H1 (cell line): ENCODE measurements at regions not wholly inside any gene's neighbourhood (a gene's known extent, or its start where the extent isn't known, plus 50 kb on each side); places are given as distances from the start of the nearest gene placed in this dataset.

Experiments
- CTCF ChIA-PET: fragments of 300-600 bp; sonication (Branson Sonifier 250); formaldehyde crosslinking; loops from one replicate; lab custom pipeline; 2021; ENCODE audit not compliant: partially characterized antibody; lab: Charles Lee
- POLR2A ChIA-PET: fragments of 300-600 bp; sonication (Branson Sonifier 250); formaldehyde crosslinking; loops from one replicate; lab custom pipeline; 2021; ENCODE audit warnings: inconsistent platforms; ENCODE audit not compliant: partially characterized antibody; lab: Charles Lee
- DNase-seq, 2 experiments: peaks; one replicate each; pipeline versions ENCODE4 v3.0.0 to v3.0.0-alpha.2; 2010 to 2022; ENCODE audit warnings: low spot score in 2 of 2, low read depth in 1 of 2, mixed read lengths in 1 of 2
- FAIRE-seq: peaks from 2 replicates; lab custom pipeline; 2011; peaks lifted over from hg19 to GRCh38; lab: Jason Lieb, UNC
- H2AFZ ChIP-seq: 2 replicates; pipeline ENCODE4 v1.8.1; 2012; ENCODE audit warnings: low read length, inconsistent platforms
- H2AK5ac ChIP-seq: 2 replicates; pipeline ENCODE4 v1.6.1; 2013; ENCODE audit warnings: low read depth, low read length
- H2BK120ac ChIP-seq: replicated peaks from 2 replicates; pipeline ENCODE3; 2013; ENCODE audit warnings: low read depth, low read length, inconsistent platforms
- H2BK12ac ChIP-seq: 2 replicates; pipeline ENCODE4 v1.6.1; 2013; ENCODE audit warnings: low read depth, low read length
- H2BK15ac ChIP-seq: 2 replicates; pipeline ENCODE4 v1.6.1; 2013; ENCODE audit warnings: low read length
- H2BK20ac ChIP-seq: 2 replicates; pipeline ENCODE4 v1.6.1; 2013; ENCODE audit warnings: low read length
- H2BK5ac ChIP-seq: 2 replicates; pipeline ENCODE4 v1.6.1; 2013; ENCODE audit warnings: low read depth, low read length
- H3K14ac ChIP-seq: 2 replicates; pipeline ENCODE4 v1.6.1; 2013; ENCODE audit warnings: inconsistent platforms; ENCODE audit not compliant: insufficient read length
- H3K18ac ChIP-seq: 2 replicates; pipeline ENCODE4 v1.6.1; 2013; ENCODE audit warnings: low read length; ENCODE audit errors: extremely low read depth
- H3K23ac ChIP-seq: 2 replicates; pipeline ENCODE4 v1.6.1; 2013; ENCODE audit warnings: inconsistent platforms; ENCODE audit not compliant: insufficient read length
- H3K23me2 ChIP-seq: 2 replicates; pipeline ENCODE4 v1.6.1; 2013; ENCODE audit warnings: low read depth, low read length
- H3K27ac ChIP-seq: 2 replicates; pipeline ENCODE4 v1.6.1; 2011; ENCODE audit warnings: low read depth, low read length, inconsistent platforms
- H3K27me3 ChIP-seq, 4 experiments: replicated peaks in 1 of 4; 1 replicate in 1 of 4; 2 replicates in 3 of 4; pipeline versions ENCODE4 v1.6.1 to v1.8.1; 2011 to 2013; ENCODE audit warnings: low read length in 3 of 4, mild to moderate bottlenecking in 3 of 4, inconsistent platforms in 2 of 4, mixed read lengths in 2 of 4, moderate library complexity in 1 of 4; ENCODE audit not compliant: control insufficient read depth in 3 of 4, insufficient read depth in 3 of 4; ENCODE audit errors: extremely low read depth in 1 of 4
- H3K36me3 ChIP-seq, 4 experiments: 2 replicates each; pipeline versions ENCODE4 v1.6.1 to v1.8.1; 2011 to 2013; ENCODE audit warnings: mild to moderate bottlenecking in 4 of 4, low read length in 3 of 4, moderate library complexity in 2 of 4, control low read depth in 1 of 4, inconsistent platforms in 1 of 4; ENCODE audit not compliant: insufficient read depth in 4 of 4, control insufficient read depth in 2 of 4
- H3K4ac ChIP-seq: replicated peaks from 2 replicates; pipeline ENCODE3; 2013; ENCODE audit warnings: low read length, low read depth, mixed read lengths, inconsistent platforms; ENCODE audit not compliant: insufficient read length
- H3K4me1 ChIP-seq, 4 experiments: replicated peaks in 1 of 4; 1 replicate in 1 of 4; 2 replicates in 3 of 4; pipeline versions ENCODE4 v1.6.1 to v1.8.1; 2011 to 2013; ENCODE audit warnings: low read length in 3 of 4, inconsistent platforms in 2 of 4, mixed read lengths in 1 of 4; ENCODE audit not compliant: insufficient read depth in 4 of 4, control insufficient read depth in 3 of 4
- H3K4me2 ChIP-seq, 2 experiments: 2 replicates each; pipeline versions ENCODE4 v1.6.1 to v1.8.1; 2011 to 2013; ENCODE audit warnings: low read depth in 2 of 2, low read length in 2 of 2, control low read depth in 1 of 2, inconsistent platforms in 1 of 2, mild to moderate bottlenecking in 1 of 2; ENCODE audit not compliant: insufficient read depth in 1 of 2
- H3K4me3 ChIP-seq, 4 experiments: fragments of 200-600, 300-600 bp in 1 of 4; sonication (generic), shearing (Covaris generic), sonication (Bioruptor Twin) in 1 of 4; 2 replicates each; pipeline versions ENCODE4 v1.5.1 to v1.8.1; 2011 to 2016; ENCODE audit warnings: low read length in 4 of 4, low read depth in 3 of 4, control low read depth in 2 of 4, inconsistent platforms in 2 of 4, mild to moderate bottlenecking in 2 of 4, mixed read lengths in 1 of 4, moderate library complexity in 1 of 4; ENCODE audit not compliant: insufficient read depth in 2 of 4; ENCODE audit errors: extremely low read depth in 1 of 4
- H3K56ac ChIP-seq: replicated peaks from 2 replicates; pipeline ENCODE3; 2013; ENCODE audit warnings: low read depth, mild to moderate bottlenecking, mixed read lengths, low read length, inconsistent platforms; ENCODE audit not compliant: insufficient read length
- H3K79me1 ChIP-seq: 2 replicates; pipeline ENCODE4 v1.6.1; 2013; ENCODE audit warnings: low read depth, low read length, control low read depth
- H3K79me2 ChIP-seq, 2 experiments: 2 replicates each; pipeline versions ENCODE4 v1.6.1 to v1.8.1; 2012 to 2013; ENCODE audit warnings: low read length in 2 of 2, mild to moderate bottlenecking in 2 of 2, inconsistent platforms in 1 of 2; ENCODE audit not compliant: insufficient read depth in 2 of 2, control insufficient read depth in 1 of 2
- H3K9ac ChIP-seq, 4 experiments: replicated peaks in 1 of 4; 1 replicate in 1 of 4; 2 replicates in 3 of 4; pipeline versions ENCODE4 v1.6.1 to v1.8.1; 2011 to 2013; ENCODE audit warnings: low read depth in 3 of 4, low read length in 3 of 4, control low read depth in 2 of 4, mild to moderate bottlenecking in 2 of 4, moderate library complexity in 2 of 4, inconsistent platforms in 1 of 4; ENCODE audit errors: extremely low read depth in 1 of 4
- H3K9me3 ChIP-seq, 2 experiments: 2 replicates each; pipeline versions ENCODE4 v1.6.1 to v1.8.1; 2012 to 2013; ENCODE audit warnings: mild to moderate bottlenecking in 2 of 2, moderate library complexity in 2 of 2, control low read depth in 1 of 2, inconsistent platforms in 1 of 2, low read depth in 1 of 2, low read length in 1 of 2, mixed read lengths in 1 of 2; ENCODE audit not compliant: insufficient read depth in 2 of 2
- H4K20me1 ChIP-seq, 2 experiments: replicated peaks in 1 of 2; 2 replicates each; pipeline versions ENCODE3 to v1.8.1; 2011 to 2013; ENCODE audit warnings: inconsistent platforms in 2 of 2, low read length in 2 of 2, mild to moderate bottlenecking in 1 of 2; ENCODE audit not compliant: insufficient read depth in 2 of 2, control insufficient read depth in 1 of 2
- H4K5ac ChIP-seq: 2 replicates; pipeline ENCODE4 v1.6.1; 2013; ENCODE audit warnings: low read length, low read depth, mixed read lengths, inconsistent platforms; ENCODE audit not compliant: insufficient read length
- H4K8ac ChIP-seq: 2 replicates; pipeline ENCODE4 v1.8.0; 2013; ENCODE audit warnings: mild to moderate bottlenecking, moderate library complexity, low read length, inconsistent platforms; ENCODE audit not compliant: insufficient read depth; ENCODE audit errors: extremely low read depth
- H4K91ac ChIP-seq: replicated peaks from 2 replicates; pipeline ENCODE3; 2013; ENCODE audit warnings: low read length, mixed read lengths, inconsistent platforms; ENCODE audit not compliant: insufficient read length
- EP300 ChIP-seq, 2 experiments: IDR thresholded peaks; 1 replicate in 1 of 2; 2 replicates in 1 of 2; pipeline ENCODE4 v1.6.1; 2011 to 2012; ENCODE audit warnings: low read depth in 2 of 2, low read length in 2 of 2, mild to moderate bottlenecking in 2 of 2, borderline replicate concordance in 1 of 2, inconsistent platforms in 1 of 2, moderate library complexity in 1 of 2
- EZH2 ChIP-seq: fragments of 200-600 bp; sonication (generic); IDR thresholded peaks from 2 replicates; pipeline ENCODE4 v1.7.1; 2012; ENCODE audit warnings: low read depth, mild to moderate bottlenecking, moderate library complexity, low read length, inconsistent platforms; ENCODE audit not compliant: severe bottlenecking
- JUN ChIP-seq: IDR thresholded peaks from 2 replicates; pipeline ENCODE4 v1.6.1; 2011; ENCODE audit warnings: low read depth, mild to moderate bottlenecking, improper control_type of control experiment, low read length
- KDM4A ChIP-seq: IDR thresholded peaks from one replicate; pipeline ENCODE4 v1.7.1; 2012; ENCODE audit warnings: low read depth, mild to moderate bottlenecking, moderate library complexity, low read length, inconsistent platforms; ENCODE audit not compliant: severe bottlenecking
- MAFK ChIP-seq: IDR thresholded peaks from 2 replicates; pipeline ENCODE4 v1.6.1; 2012; ENCODE audit warnings: low read depth, mild to moderate bottlenecking, improper control_type of control experiment, low read length
- RAD21 ChIP-seq, 2 experiments: IDR thresholded peaks in 1 of 2; conservative IDR thresholded peaks in 1 of 2; 2 replicates each; pipeline ENCODE4 v1.6.1; 2011; ENCODE audit warnings: low read depth in 2 of 2, low read length in 2 of 2, improper control_type of control experiment in 1 of 2, inconsistent platforms in 1 of 2, mild to moderate bottlenecking in 1 of 2, moderate library complexity in 1 of 2
- RXRA ChIP-seq: IDR thresholded peaks from 2 replicates; pipeline ENCODE4 v1.6.1; 2011; ENCODE audit warnings: low read depth, mild to moderate bottlenecking, low read length, moderate library complexity; ENCODE audit not compliant: insufficient read depth
- SAP30 ChIP-seq: fragments of 300-600 bp; sonication (generic); IDR thresholded peaks from 2 replicates; pipeline ENCODE4 v1.7.1; 2012; ENCODE audit warnings: low read length, moderate library complexity, mild to moderate bottlenecking, inconsistent platforms; ENCODE audit not compliant: insufficient read depth, insufficient replicate concordance
- YY1 ChIP-seq: IDR thresholded peaks from 2 replicates; pipeline ENCODE4 v1.6.1; 2011; ENCODE audit warnings: low read depth, mild to moderate bottlenecking, low read length
- ZNF274 ChIP-seq: IDR thresholded peaks from 2 replicates; pipeline ENCODE4 v1.7.0; 2012; ENCODE audit warnings: low read length, borderline replicate concordance; ENCODE audit errors: extremely low read depth
- WGBS, 2 experiments: shearing (Covaris generic) in 1 of 2; methylation state at CpG; one replicate each; pipeline versions ENCODE4 v1.1.6 to v1.1.7; 2013 to 2015; ENCODE audit warnings: low lambda C conversion rate in 2 of 2, mixed read lengths in 2 of 2, inconsistent platforms in 1 of 2, low coverage in 1 of 2, missing lambda C conversion rate in 1 of 2; ENCODE audit not compliant: insufficient replicate concordance in 2 of 2, insufficient coverage in 1 of 2, insufficient read length in 1 of 2; ENCODE audit errors: extremely low coverage in 1 of 2, missing lambda C conversion rate in 1 of 2; 5-methylcytosine and 5-hydroxymethylcytosine counted together
- TF ChIP-seq, protein P1 (sequence below): IDR thresholded peaks from 2 replicates; pipeline ENCODE4 v1.6.1; 2012; ENCODE audit warnings: low read length, inconsistent platforms

DNA sequence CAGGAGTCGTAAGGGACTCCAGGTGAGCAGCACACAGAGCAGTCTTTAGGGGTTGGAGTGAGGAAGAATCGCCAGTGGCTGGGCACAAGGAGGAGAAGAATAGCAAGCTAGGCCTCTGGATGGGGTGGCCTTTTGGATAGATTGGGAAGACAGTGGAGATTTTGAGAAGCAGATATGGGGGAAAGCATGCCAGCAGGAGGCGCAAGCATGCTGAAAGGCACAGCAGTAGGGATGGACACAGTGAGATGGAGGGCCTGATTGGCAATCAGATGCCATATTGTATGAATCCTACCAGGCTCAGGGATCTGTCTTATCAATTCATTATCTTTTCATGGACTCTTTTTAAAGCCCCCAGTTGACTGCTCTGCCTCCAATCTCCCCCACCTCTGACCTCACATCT is 60.4 kb upstream of the MAGEA4 start:
- Histone ChIP-seq H4K91ac (no peak overlapping the region), H2BK20ac (no peak overlapping the region), H3K36me3 (no peaks in the 10 kb centered on the region), H3K9me3 (no peaks in the 10 kb centered on the region), H3K79me1 (no peaks in the 10 kb centered on the region), H3K23me2 (no peaks in the 10 kb centered on the region), H3K23ac (no peak overlapping the region), H3K4me3 (no peak overlapping the region), H2BK12ac (no peak overlapping the region), H3K4me2 (no peak overlapping the region), H3K18ac (no peak overlapping the region), H4K5ac (no peak overlapping the region), H3K4ac (no peak overlapping the region), H4K20me1 (no peaks in the 10 kb centered on the region), H3K56ac (no peak overlapping the region), H2BK5ac (no peak overlapping the region), H2AFZ (no peak overlapping the region), H2BK15ac (no peak overlapping the region), H3K9ac (no peak overlapping the region), H3K27ac (no peak overlapping the region), H2BK120ac (no peak overlapping the region), H3K27me3 (no peaks in the 10 kb centered on the region), H3K14ac (no peak overlapping the region), H3K79me2 (no peaks in the 10 kb centered on the region), H2AK5ac (no peak overlapping the region), H3K4me1 (no peaks in the 10 kb centered on the region), H4K8ac (no peak overlapping the region)
- DNase-seq (no peak), FAIRE-seq (no peak)
- POLR2A ChIA-PET, result no interaction called here
- CTCF ChIA-PET, result interaction anchor here (0.8 kb wide), 1 partner anchor 16 kb away, joined by 3 read pairs; no protein-coding TSS in a partner anchor
- 100% methylated on average over 2 of the region's 3 CpGs; no CpG with 5 or more reads in 1 of the 2 experiments for WGBS, 2 experiments
- peak; percentile 9 to 35; a peak in 3 of 4 replicates for TF ChIP-seq RAD21 (IDR thresholded peaks at IDR 0.05 in 1 of 2, conservative IDR thresholded peaks at IDR 0.05 in 1 of 2; ENCODE audit: low read depth in 2 of 2, low read length in 2 of 2)
- TF ChIP-seq JUN, result no peak
- no peak for TF ChIP-seq EZH2
- TF ChIP-seq MAFK, result no peak
- TF ChIP-seq EP300 (IDR thresholded peaks at IDR 0.05; ENCODE audit: borderline replicate concordance in 1 of 2, low read depth in 2 of 2, low read length in 2 of 2), result no peak
- TF ChIP-seq, protein P1, sequence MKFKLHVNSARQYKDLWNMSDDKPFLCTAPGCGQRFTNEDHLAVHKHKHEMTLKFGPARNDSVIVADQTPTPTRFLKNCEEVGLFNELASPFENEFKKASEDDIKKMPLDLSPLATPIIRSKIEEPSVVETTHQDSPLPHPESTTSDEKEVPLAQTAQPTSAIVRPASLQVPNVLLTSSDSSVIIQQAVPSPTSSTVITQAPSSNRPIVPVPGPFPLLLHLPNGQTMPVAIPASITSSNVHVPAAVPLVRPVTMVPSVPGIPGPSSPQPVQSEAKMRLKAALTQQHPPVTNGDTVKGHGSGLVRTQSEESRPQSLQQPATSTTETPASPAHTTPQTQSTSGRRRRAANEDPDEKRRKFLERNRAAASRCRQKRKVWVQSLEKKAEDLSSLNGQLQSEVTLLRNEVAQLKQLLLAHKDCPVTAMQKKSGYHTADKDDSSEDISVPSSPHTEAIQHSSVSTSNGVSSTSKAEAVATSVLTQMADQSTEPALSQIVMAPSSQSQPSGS, result no peak
- no peak for TF ChIP-seq SAP30
- no peak for TF ChIP-seq RXRA
- no peak for TF ChIP-seq YY1
- TF ChIP-seq ZNF274, result no peak
- no peak for TF ChIP-seq KDM4A
